KMS-11 (cell line): ENCODE measurements at regions not wholly inside any gene's neighbourhood (a gene's known extent, or its start where the extent isn't known, plus 50 kb on each side); places are given as distances from the start of the nearest gene placed in this dataset.

ENCODE experiments used
- H2AFZ ChIP-seq: fragments of 200-600 bp; sonication (generic); 2 replicates; pipeline ENCODE4 v1.6.1; 2016; ENCODE audit warnings: antibody characterized with exemption, mixed run types, low read depth
- H3K27ac ChIP-seq: fragments of 200-600 bp; sonication (generic); 2 replicates; pipeline ENCODE4 v1.6.1; 2016; ENCODE audit warnings: mild to moderate bottlenecking, mixed run types
- H3K27me3 ChIP-seq: fragments of 200-600 bp; sonication (generic); 2 replicates; pipeline ENCODE4 v1.6.1; 2017; ENCODE audit warnings: mild to moderate bottlenecking, low read depth, mixed run types, moderate library complexity; ENCODE audit not compliant: insufficient read depth
- H3K36me3 ChIP-seq: fragments of 200-600 bp; sonication (generic); 2 replicates; pipeline ENCODE4 v1.6.1; 2017; ENCODE audit warnings: mild to moderate bottlenecking, mixed run types; ENCODE audit not compliant: insufficient read depth
- H3K4me1 ChIP-seq: fragments of 200-600 bp; sonication (generic); 2 replicates; pipeline ENCODE4 v1.6.1; 2016; ENCODE audit warnings: mild to moderate bottlenecking, low read depth, mixed run types; ENCODE audit not compliant: poor library complexity, severe bottlenecking
- H3K4me2 ChIP-seq: fragments of 200-600 bp; sonication (generic); 2 replicates; pipeline ENCODE4 v1.7.0; 2016; ENCODE audit warnings: mild to moderate bottlenecking, mixed run types
- H3K4me3 ChIP-seq: fragments of 200-600 bp; sonication (generic); IDR thresholded peaks from 2 replicates; pipeline ENCODE4 v1.6.1; 2017; ENCODE audit warnings: low read depth, low read length, mixed read lengths; ENCODE audit not compliant: insufficient read depth
- H3K79me2 ChIP-seq: fragments of 200-600 bp; sonication (generic); 2 replicates; pipeline ENCODE4 v1.6.1; 2016; ENCODE audit warnings: low read depth, mixed run types; ENCODE audit not compliant: insufficient read depth
- H3K9ac ChIP-seq: fragments of 200-600 bp; sonication (generic); 2 replicates; pipeline ENCODE4 v1.6.1; 2016; ENCODE audit warnings: mild to moderate bottlenecking, mixed run types
- H4K20me1 ChIP-seq: fragments of 200-600 bp; sonication (generic); 2 replicates; pipeline ENCODE4 v1.6.1; 2016; ENCODE audit warnings: mild to moderate bottlenecking, mixed run types; ENCODE audit not compliant: insufficient read depth
- TF ChIP-seq, protein P1 (sequence below): fragments of 200-600 bp; sonication (generic); conservative IDR thresholded peaks from 2 replicates; pipeline ENCODE4 v1.6.1; 2017; ENCODE audit warnings: low read depth, mild to moderate bottlenecking, antibody characterized with exemption, low read length, moderate library complexity, mixed read lengths

DNA sequence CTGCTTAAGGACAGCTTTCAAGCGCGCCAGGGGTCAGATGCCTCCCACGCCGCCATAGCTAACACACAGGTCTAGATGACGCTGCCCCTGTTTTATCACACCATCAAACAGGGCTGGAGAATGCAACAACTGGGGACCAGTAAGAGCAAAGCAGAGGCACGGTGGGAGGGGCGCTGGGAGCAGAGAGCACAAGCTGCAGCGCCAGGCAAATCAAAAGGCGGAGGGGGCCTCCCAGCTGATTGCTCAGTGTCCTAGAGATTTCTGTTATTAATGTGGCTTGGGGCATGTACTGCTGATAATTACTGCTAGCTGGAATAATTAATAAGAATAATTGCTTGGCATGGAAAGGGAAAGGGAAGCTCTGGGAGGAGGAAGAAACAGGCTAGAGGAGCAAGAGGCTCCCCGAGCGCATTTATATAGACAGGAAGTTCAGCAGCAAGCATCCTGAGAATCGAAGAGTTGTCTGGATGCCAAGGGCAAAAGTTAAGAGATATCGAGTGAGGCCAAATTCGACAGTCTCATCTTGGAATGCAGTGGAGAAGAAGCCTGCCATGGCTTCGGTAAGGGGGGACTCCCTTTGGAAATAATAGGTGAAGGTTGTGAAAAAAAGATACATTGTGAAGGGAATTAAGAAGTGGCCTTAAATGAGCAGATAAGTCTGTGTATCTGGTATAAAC lies 104.5 kb upstream of the ZNF521 start:
- Histone ChIP-seq H3K4me2 (no peak overlapping the region), H3K27ac (no peak overlapping the region), H4K20me1 (no peaks in the 10 kb centered on the region), H3K27me3 (no peaks in the 10 kb centered on the region), H2AFZ (no peak overlapping the region), H3K36me3 (no peaks in the 10 kb centered on the region), H3K79me2 (no peaks in the 10 kb centered on the region), H3K9ac (no peak overlapping the region), H3K4me1 (no peaks in the 10 kb centered on the region), H3K4me3 (no peak overlapping the region)
- TF ChIP-seq, protein P1, sequence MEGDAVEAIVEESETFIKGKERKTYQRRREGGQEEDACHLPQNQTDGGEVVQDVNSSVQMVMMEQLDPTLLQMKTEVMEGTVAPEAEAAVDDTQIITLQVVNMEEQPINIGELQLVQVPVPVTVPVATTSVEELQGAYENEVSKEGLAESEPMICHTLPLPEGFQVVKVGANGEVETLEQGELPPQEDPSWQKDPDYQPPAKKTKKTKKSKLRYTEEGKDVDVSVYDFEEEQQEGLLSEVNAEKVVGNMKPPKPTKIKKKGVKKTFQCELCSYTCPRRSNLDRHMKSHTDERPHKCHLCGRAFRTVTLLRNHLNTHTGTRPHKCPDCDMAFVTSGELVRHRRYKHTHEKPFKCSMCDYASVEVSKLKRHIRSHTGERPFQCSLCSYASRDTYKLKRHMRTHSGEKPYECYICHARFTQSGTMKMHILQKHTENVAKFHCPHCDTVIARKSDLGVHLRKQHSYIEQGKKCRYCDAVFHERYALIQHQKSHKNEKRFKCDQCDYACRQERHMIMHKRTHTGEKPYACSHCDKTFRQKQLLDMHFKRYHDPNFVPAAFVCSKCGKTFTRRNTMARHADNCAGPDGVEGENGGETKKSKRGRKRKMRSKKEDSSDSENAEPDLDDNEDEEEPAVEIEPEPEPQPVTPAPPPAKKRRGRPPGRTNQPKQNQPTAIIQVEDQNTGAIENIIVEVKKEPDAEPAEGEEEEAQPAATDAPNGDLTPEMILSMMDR: no peak

DNA sequence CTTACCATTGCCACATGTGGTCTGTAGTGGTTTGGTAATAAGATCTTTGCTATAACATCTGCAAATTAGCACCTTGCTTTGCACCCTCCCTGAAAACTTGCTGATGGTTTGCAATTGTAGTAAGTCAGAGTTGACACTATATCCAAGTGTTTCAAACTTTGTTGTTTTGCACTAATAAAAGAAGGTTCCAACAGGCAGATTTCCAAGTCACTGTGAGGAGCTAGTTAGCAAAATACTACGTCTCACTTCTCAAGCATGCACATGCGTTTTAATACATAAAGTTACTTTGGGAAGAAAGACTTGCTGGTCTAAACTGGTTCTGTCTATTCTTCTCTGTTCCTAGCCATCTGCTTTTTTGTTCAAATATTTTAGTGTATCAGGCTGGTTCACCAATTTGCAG lies 103.7 kb upstream of the ZNF521 start:
- TF ChIP-seq, protein P1: no peak
- Histone ChIP-seq H3K4me3 (no peak overlapping the region), H3K27ac (no peak overlapping the region), H2AFZ (no peak overlapping the region), H3K9ac (no peak overlapping the region), H3K79me2 (no peaks in the 10 kb centered on the region), H3K36me3 (no peaks in the 10 kb centered on the region), H3K4me2 (no peak overlapping the region), H3K4me1 (no peaks in the 10 kb centered on the region), H4K20me1 (no peaks in the 10 kb centered on the region), H3K27me3 (no peaks in the 10 kb centered on the region)

DNA sequence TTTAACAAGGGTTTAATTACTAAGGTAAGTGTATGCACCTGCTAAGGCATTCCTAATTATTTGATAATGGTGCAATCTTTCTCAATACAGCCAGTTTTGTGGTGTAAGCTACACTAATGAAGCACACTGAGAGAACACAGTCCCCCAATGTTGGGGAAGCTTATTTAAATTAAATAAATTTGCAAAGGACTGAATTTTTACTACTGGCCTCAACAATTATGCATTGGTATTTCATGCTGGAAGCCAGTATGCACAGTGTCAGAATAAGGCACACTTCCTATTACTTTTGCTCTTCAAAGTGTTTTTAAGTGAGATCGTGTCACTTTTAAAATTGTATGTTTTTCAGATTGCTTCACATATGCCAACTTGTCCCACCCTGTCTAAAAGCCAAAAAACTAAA lies 103.2 kb upstream of the ZNF521 start:
- H3K79me2 ChIP-seq: no peaks in the 10 kb centered on the region
- H3K9ac ChIP-seq: no peak overlapping the region
- no peaks in the 10 kb centered on the region for H3K27me3 ChIP-seq
- no peak overlapping the region for H3K4me2 ChIP-seq
- H3K4me3 ChIP-seq: no peak overlapping the region
- H3K27ac ChIP-seq: no peak overlapping the region
- H4K20me1 ChIP-seq: no peaks in the 10 kb centered on the region
- no peaks in the 10 kb centered on the region for H3K4me1 ChIP-seq
- TF ChIP-seq, protein P1: no peak
- no peak overlapping the region for H2AFZ ChIP-seq
- H3K36me3 ChIP-seq: no peaks in the 10 kb centered on the region

DNA sequence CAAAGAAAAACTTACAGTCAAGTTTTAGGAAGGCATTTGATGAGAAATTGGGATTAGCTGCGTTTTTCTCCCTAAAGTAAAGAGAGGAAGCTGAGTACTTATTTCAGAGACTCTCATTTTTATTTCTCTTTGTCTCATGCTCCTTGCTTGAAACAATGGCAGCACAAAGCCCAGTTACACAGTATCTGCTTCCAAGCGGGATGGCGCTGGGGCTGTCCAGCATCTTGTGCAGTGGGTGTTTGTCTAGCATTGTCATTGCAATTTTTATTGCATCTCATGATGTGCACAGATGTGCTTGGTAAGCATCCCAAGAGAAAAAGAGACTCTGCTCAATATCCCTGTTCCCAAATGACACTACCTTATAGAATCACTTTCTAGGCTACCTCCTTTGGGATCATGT lies 102.8 kb upstream of the ZNF521 start:
- Histone ChIP-seq H3K36me3 (no peaks in the 10 kb centered on the region), H3K4me3 (no peak overlapping the region), H2AFZ (no peak overlapping the region), H4K20me1 (no peaks in the 10 kb centered on the region), H3K9ac (no peak overlapping the region), H3K27me3 (no peaks in the 10 kb centered on the region), H3K4me1 (no peaks in the 10 kb centered on the region), H3K4me2 (no peak overlapping the region), H3K79me2 (no peaks in the 10 kb centered on the region), H3K27ac (no peak overlapping the region)
- TF ChIP-seq, protein P1: no peak
